Stomach (tissue), 8 donors: ENCODE measurements at regions not wholly inside any gene's neighbourhood (a gene's known extent, or its start where the extent isn't known, plus 50 kb on each side); places are given as distances from the start of the nearest gene placed in this dataset.

Source experiments
- DNase-seq, 2 donors: peaks; one replicate each; pipeline versions ENCODE4 v3.0.0 to v3.0.0-alpha.2; 2013 to 2019
- H3K27ac ChIP-seq, 5 donors: fragments of 200-600 bp in 4 of 5; sonication (generic) in 4 of 5; one replicate each; pipeline ENCODE4 v1.5.1; 2013 to 2019; ENCODE audit warnings: mild to moderate bottlenecking in 1 of 5, moderate library complexity in 1 of 5
- H3K27me3 ChIP-seq, 3 donors: fragments of 200-600 bp; sonication (generic); one replicate each; pipeline ENCODE4 v1.5.1; 2017 to 2019; ENCODE audit warnings: mixed run types in 1 of 3
- H3K36me3 ChIP-seq, 4 donors: fragments of 200-600 bp; sonication (generic); 1 replicate in 3 of 4; 2 replicates in 1 of 4; pipeline ENCODE4 v1.5.1; 2016 to 2019
- H3K4me1 ChIP-seq, 4 donors: fragments of 200-600 bp; sonication (generic); one replicate each; pipeline ENCODE4 v1.5.1; 2016 to 2019
- H3K4me3 ChIP-seq, 4 donors: fragments of 200-600 bp; sonication (generic) in 3 of 4; one replicate each; pipeline ENCODE4 v1.5.1; 2016 to 2019; ENCODE audit warnings: mild to moderate bottlenecking in 1 of 4
- H3K9me3 ChIP-seq, 4 donors: fragments of 200-600 bp; sonication (generic); one replicate each; pipeline ENCODE4 v1.5.1; 2016 to 2019
- EP300 ChIP-seq: sonication (generic); formaldehyde crosslinking; IDR thresholded peaks from one replicate; pipeline ENCODE4 v1.6.1; 2017; ENCODE audit warnings: antibody characterized with exemption
- POLR2A ChIP-seq, 4 donors: fragments of 450-650 bp; IDR thresholded peaks; one replicate each; pipeline ENCODE4 v1.6.1; 2016; ENCODE audit warnings: antibody characterized with exemption in 4 of 4, control low read depth in 2 of 4, mild to moderate bottlenecking in 1 of 4, moderate library complexity in 1 of 4
- POLR2AphosphoS5 ChIP-seq, 3 donors: sonication (generic); formaldehyde crosslinking; IDR thresholded peaks; one replicate each; pipeline ENCODE4 v1.6.1; 2016; ENCODE audit warnings: antibody characterized with exemption in 3 of 3
- WGBS, 5 donors: extraction: QIAGEN DNeasy Blood & Tissue Kit in 3 of 5; methylation state at CpG; one replicate each; pipeline versions ENCODE4 v1.1.5 to v1.1.7; 2013 to 2018; 5-methylcytosine and 5-hydroxymethylcytosine counted together
- intact Hi-C: fragments of 100-400 bp; cut with DNase I; formaldehyde crosslinking; loops from one replicate; pipeline ENCODE4 v1.15.1; 2023; ENCODE audit warnings: low total_unique reads
- TF ChIP-seq, protein P1 (sequence below), 7 experiments: fragments of 450-650 bp in 4 of 7; fragments of 200-600 bp in 3 of 7; sonication (generic) in 3 of 7; IDR thresholded peaks; one replicate each; pipeline ENCODE4 v1.5.1; 2016 to 2019; ENCODE audit warnings: antibody characterized with exemption in 7 of 7, control low read depth in 2 of 7, mild to moderate bottlenecking in 1 of 7
- donor health status: healthy with polysubstance abuse.
- donor health status: Bipolar disorder and iron deficiency.
- donor health status: healthy.

GRCh38 chr3:111278959-111279358 lies 207.3 kb downstream of the NECTIN3 start:
- Histone ChIP-seq H3K4me3 (no peak overlapping the region), H3K36me3 (no peaks in the 10 kb centered on the region), H3K27ac (no peak overlapping the region), H3K4me1 (peaks cover 0 to 10% (median 0%) of the 10 kb centered on the region in 4 donors), H3K9me3 (no peaks in the 10 kb centered on the region), H3K27me3 (no peaks in the 10 kb centered on the region)
- DNase-seq, result no peak
- TF ChIP-seq, protein P1, sequence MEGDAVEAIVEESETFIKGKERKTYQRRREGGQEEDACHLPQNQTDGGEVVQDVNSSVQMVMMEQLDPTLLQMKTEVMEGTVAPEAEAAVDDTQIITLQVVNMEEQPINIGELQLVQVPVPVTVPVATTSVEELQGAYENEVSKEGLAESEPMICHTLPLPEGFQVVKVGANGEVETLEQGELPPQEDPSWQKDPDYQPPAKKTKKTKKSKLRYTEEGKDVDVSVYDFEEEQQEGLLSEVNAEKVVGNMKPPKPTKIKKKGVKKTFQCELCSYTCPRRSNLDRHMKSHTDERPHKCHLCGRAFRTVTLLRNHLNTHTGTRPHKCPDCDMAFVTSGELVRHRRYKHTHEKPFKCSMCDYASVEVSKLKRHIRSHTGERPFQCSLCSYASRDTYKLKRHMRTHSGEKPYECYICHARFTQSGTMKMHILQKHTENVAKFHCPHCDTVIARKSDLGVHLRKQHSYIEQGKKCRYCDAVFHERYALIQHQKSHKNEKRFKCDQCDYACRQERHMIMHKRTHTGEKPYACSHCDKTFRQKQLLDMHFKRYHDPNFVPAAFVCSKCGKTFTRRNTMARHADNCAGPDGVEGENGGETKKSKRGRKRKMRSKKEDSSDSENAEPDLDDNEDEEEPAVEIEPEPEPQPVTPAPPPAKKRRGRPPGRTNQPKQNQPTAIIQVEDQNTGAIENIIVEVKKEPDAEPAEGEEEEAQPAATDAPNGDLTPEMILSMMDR (IDR thresholded peaks at IDR 0.05), result no peak
- no peak for TF ChIP-seq POLR2AphosphoS5 (IDR thresholded peaks at IDR 0.05)
- no peak for TF ChIP-seq POLR2A (IDR thresholded peaks at IDR 0.05)
- no peak for TF ChIP-seq EP300
- intact Hi-C loops, result no loop called here

DNA sequence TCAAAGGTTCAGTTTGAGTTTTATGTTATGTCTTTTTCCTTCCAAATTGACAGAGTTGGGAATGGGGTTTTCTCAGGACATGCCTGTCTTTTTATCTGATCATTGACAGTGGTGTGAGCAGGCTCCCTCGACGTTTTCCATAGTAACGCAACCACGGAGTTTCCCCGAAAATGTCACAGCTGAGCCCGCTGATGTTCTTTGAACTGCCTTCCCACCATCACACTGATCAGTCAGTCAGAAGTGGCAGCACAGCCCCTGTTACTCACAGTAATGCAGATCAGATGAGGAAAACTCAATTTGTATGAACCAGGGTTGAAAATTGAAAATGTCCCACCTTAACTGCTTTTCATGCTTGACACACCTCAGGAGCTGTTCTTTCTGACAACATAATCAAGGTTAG lies 210.4 kb downstream of the NECTIN3 start:
- 78 to 84% (median 82%) methylated on average over 6 of the region's 6 CpGs for WGBS, 5 donors
- no peaks in the 10 kb centered on the region for H3K36me3 ChIP-seq
- no peak overlapping the region for H3K4me3 ChIP-seq
- H3K9me3 ChIP-seq, result no peaks in the 10 kb centered on the region
- intact Hi-C loops, result no loop called here
- peaks cover 0 to 3% (median 0%) of the 10 kb centered on the region in 4 donors for H3K4me1 ChIP-seq
- no peak overlapping the region for H3K27ac ChIP-seq
- no peak for DNase-seq
- no peaks in the 10 kb centered on the region for H3K27me3 ChIP-seq
- TF ChIP-seq EP300, result no peak
- TF ChIP-seq, protein P1 (IDR thresholded peaks at IDR 0.05), result no peak
- no peak for TF ChIP-seq POLR2A (IDR thresholded peaks at IDR 0.05)
- TF ChIP-seq POLR2AphosphoS5 (IDR thresholded peaks at IDR 0.05), result no peak

DNA sequence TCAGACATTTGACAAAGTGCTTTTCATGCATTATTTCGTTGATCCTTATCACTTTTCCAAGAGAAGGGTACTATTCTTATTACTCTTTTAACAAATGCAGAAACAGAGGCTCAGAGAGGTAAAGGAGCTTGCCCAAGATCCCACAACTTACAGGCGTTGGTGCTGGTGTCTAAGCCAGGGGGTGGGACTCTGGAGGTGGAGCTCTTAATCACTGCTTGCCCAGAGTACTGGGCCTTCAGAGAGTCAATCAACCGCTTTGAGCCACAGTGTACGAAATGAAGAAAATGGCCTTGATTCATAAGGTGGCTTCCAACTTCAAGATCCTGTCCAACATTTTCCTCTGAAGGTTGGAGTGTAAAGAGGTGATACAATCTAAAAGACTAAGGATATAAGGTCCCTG lies 211.5 kb downstream of the NECTIN3 start:
- intact Hi-C loops, result no loop called here
- DNase-seq, result no peak
- H3K9me3 ChIP-seq, result no peaks in the 10 kb centered on the region
- 71 to 87% (median 80%) methylated on average over 4 of the region's 4 CpGs for WGBS, 5 donors
- H3K36me3 ChIP-seq, result no peaks in the 10 kb centered on the region
- no peaks in the 10 kb centered on the region for H3K27me3 ChIP-seq
- TF ChIP-seq, protein P1 (IDR thresholded peaks at IDR 0.05), result no peak
- TF ChIP-seq EP300 (no peak), POLR2A (IDR thresholded peaks at IDR 0.05) (no peak), POLR2AphosphoS5 (IDR thresholded peaks at IDR 0.05) (no peak)
- no peak overlapping the region for H3K27ac ChIP-seq
- no peak overlapping the region for H3K4me3 ChIP-seq
- no peaks in the 10 kb centered on the region for H3K4me1 ChIP-seq

- H3K36me3 ChIP-seq, result no peaks in the 10 kb centered on the region
- H3K27me3 ChIP-seq, result no peaks in the 10 kb centered on the region
- TF ChIP-seq POLR2A (IDR thresholded peaks at IDR 0.05), result no peak
- no peak for TF ChIP-seq EP300
- TF ChIP-seq, protein P1 (IDR thresholded peaks at IDR 0.05), result no peak
- TF ChIP-seq POLR2AphosphoS5 (IDR thresholded peaks at IDR 0.05), result no peak
- H3K4me1 ChIP-seq, result no peaks in the 10 kb centered on the region
- DNase-seq, result no peak
- intact Hi-C loops, result no loop called here
- no peaks in the 10 kb centered on the region for H3K9me3 ChIP-seq
- 82 to 90% (median 88%) methylated on average over 4 of the region's 4 CpGs for WGBS, 5 donors
- no peak overlapping the region for H3K27ac ChIP-seq
- no peak overlapping the region for H3K4me3 ChIP-seq
Measured at GRCh38 chr3:111284503-111285183, 213.0 kb downstream of the NECTIN3 start.
